Stimulated activated CD4-positive, alpha-beta T cell treated with anti-CD3 and anti-CD28 coated beads, Interleukin-12 subunit alpha, Interleukin-12 subunit beta, amount 100 ng/mL, for 48 hours (primary cell): ENCODE measurements at regions not wholly inside any gene's neighbourhood (a gene's known extent, or its start where the extent isn't known, plus 50 kb on each side); places are given as distances from the start of the nearest gene placed in this dataset.

Experiments used
- DNase-seq, 3 donors: peaks; one replicate each; pipeline ENCODE4 v3.0.0-alpha.2; 2020; ENCODE audit warnings: low read depth in 2 of 3, low spot score in 1 of 3

GRCh38 chr2:120583121-120583520 is 152.5 kb upstream of the GLI2 start:
- DNase-seq = no peak

GRCh38 chr2:120583851-120584570 is 151.7 kb upstream of the GLI2 start:
- DNase-seq = no peak

GRCh38 chr2:120586507-120587278 is 149.0 kb upstream of the GLI2 start:
- DNase-seq = no peak

- DNase-seq = no peak
Observed at GRCh38 chr2:120587279-120587996, 148.2 kb upstream of the GLI2 start.

- DNase-seq = no peak
Observed at GRCh38 chr2:120587997-120588336, 147.7 kb upstream of the GLI2 start.

GRCh38 chr2:120589771-120590608 is 145.7 kb upstream of the GLI2 start:
- no peak for DNase-seq

GRCh38 chr2:120590841-120591240 is 144.8 kb upstream of the GLI2 start:
- DNase-seq = no peak

- DNase-seq = no peak
Observed at GRCh38 chr2:120591572-120591971, 144.1 kb upstream of the GLI2 start.

- no peak for DNase-seq
Observed at GRCh38 chr2:120592084-120592483, 143.6 kb upstream of the GLI2 start.

GRCh38 chr2:120593921-120594686 is 141.6 kb upstream of the GLI2 start:
- DNase-seq = no peak

GRCh38 chr2:120594856-120595685 is 140.6 kb upstream of the GLI2 start:
- no peak for DNase-seq

GRCh38 chr2:120595739-120596138 is 139.9 kb upstream of the GLI2 start:
- DNase-seq = no peak

GRCh38 chr2:120596191-120596811 is 139.4 kb upstream of the GLI2 start:
- DNase-seq = no peak

- DNase-seq = no peak
Observed at GRCh38 chr2:120596990-120597594, 138.6 kb upstream of the GLI2 start.

- DNase-seq = no peak
Observed at GRCh38 chr2:120597595-120598193, 138.0 kb upstream of the GLI2 start.

GRCh38 chr2:120598416-120598815 is 137.3 kb upstream of the GLI2 start:
- no peak for DNase-seq

GRCh38 chr2:120599072-120599471 is 136.6 kb upstream of the GLI2 start:
- no peak for DNase-seq

GRCh38 chr2:120599656-120600055 is 136.0 kb upstream of the GLI2 start:
- no peak for DNase-seq
